ENCODE measurements at regions not wholly inside any gene's neighbourhood (a gene's known extent, or its start where the extent isn't known, plus 50 kb on each side); places are given as distances from the start of the nearest gene placed in this dataset.

- Histone ChIP-seq H3K9me3 (ENCODE audit: insufficient read depth, low read length) (no peaks in the 10 kb centered on the region), H4K20me1 (ENCODE audit: low read depth, low read length) (no peaks in the 10 kb centered on the region), H3F3A (ENCODE audit: insufficient read depth) (no peaks in the 10 kb centered on the region), H3K27me3 (ENCODE audit: low read length) (no peaks in the 10 kb centered on the region), H2AFZ (ENCODE audit: low read depth, low read length, severe bottlenecking) (no peak overlapping the region), H3K4me3 (ENCODE audit: insufficient read depth, low read length, poor library complexity, severe bottlenecking) (no peak overlapping the region), H3K4me2 (ENCODE audit: low read depth, low read length, poor library complexity, severe bottlenecking) (no peak overlapping the region), H3K9ac (ENCODE audit: low read length) (no peak overlapping the region), H3K9me2 (replicated peaks; ENCODE audit: insufficient read depth, low read length) (no peaks in the 10 kb centered on the region), H3K27ac (ENCODE audit: low read depth, low read length) (no peak overlapping the region), H3K36me3 (ENCODE audit: low read length) (no peaks in the 10 kb centered on the region), H3K79me2 (ENCODE audit: insufficient read depth, low read length) (no peaks in the 10 kb centered on the region)
- TF ChIP-seq CTCF (IDR thresholded peaks at IDR 0.05; ENCODE audit: insufficient read depth, low read length, poor library complexity, severe bottlenecking) (no peak), EZH2phosphoT487 (conservative IDR thresholded peaks at IDR 0.05; ENCODE audit: low read length) (no peak)
Measured at GRCh38 chr6:142510211-142510610, 208.4 kb downstream of the ADGRG6 start.

GRCh38 chr6:142518126-142518525 is 216.3 kb downstream of the ADGRG6 start:
- TF ChIP-seq EZH2phosphoT487 (conservative IDR thresholded peaks at IDR 0.05; ENCODE audit: low read length): no peak
- TF ChIP-seq CTCF (IDR thresholded peaks at IDR 0.05; ENCODE audit: insufficient read depth, low read length, poor library complexity, severe bottlenecking): no peak
- no peaks in the 10 kb centered on the region for H4K20me1 ChIP-seq (ENCODE audit: low read depth, low read length)
- H3K9me2 ChIP-seq (replicated peaks; ENCODE audit: insufficient read depth, low read length): no peaks in the 10 kb centered on the region
- no peak overlapping the region for H3K9ac ChIP-seq (ENCODE audit: low read length)
- H3K27me3 ChIP-seq (ENCODE audit: low read length): no peaks in the 10 kb centered on the region
- H3F3A ChIP-seq (ENCODE audit: insufficient read depth): no peaks in the 10 kb centered on the region
- H3K27ac ChIP-seq (ENCODE audit: low read depth, low read length): no peak overlapping the region
- H3K4me3 ChIP-seq (ENCODE audit: insufficient read depth, low read length, poor library complexity, severe bottlenecking): no peak overlapping the region
- no peaks in the 10 kb centered on the region for H3K36me3 ChIP-seq (ENCODE audit: low read length)
- H3K9me3 ChIP-seq (ENCODE audit: insufficient read depth, low read length): no peaks in the 10 kb centered on the region
- H3K4me2 ChIP-seq (ENCODE audit: low read depth, low read length, poor library complexity, severe bottlenecking): no peak overlapping the region
- H2AFZ ChIP-seq (ENCODE audit: low read depth, low read length, severe bottlenecking): no peak overlapping the region
- H3K79me2 ChIP-seq (ENCODE audit: insufficient read depth, low read length): no peaks in the 10 kb centered on the region

GRCh38 chr6:142518761-142519160 is 217.0 kb downstream of the ADGRG6 start:
- H3K4me2 ChIP-seq (ENCODE audit: low read depth, low read length, poor library complexity, severe bottlenecking): no peak overlapping the region
- H3K79me2 ChIP-seq (ENCODE audit: insufficient read depth, low read length): no peaks in the 10 kb centered on the region
- H3K36me3 ChIP-seq (ENCODE audit: low read length): no peaks in the 10 kb centered on the region
- no peaks in the 10 kb centered on the region for H3K9me2 ChIP-seq (replicated peaks; ENCODE audit: insufficient read depth, low read length)
- H3K9ac ChIP-seq (ENCODE audit: low read length): no peak overlapping the region
- no peak overlapping the region for H2AFZ ChIP-seq (ENCODE audit: low read depth, low read length, severe bottlenecking)
- no peak overlapping the region for H3K27ac ChIP-seq (ENCODE audit: low read depth, low read length)
- H3K4me3 ChIP-seq (ENCODE audit: insufficient read depth, low read length, poor library complexity, severe bottlenecking): no peak overlapping the region
- no peaks in the 10 kb centered on the region for H4K20me1 ChIP-seq (ENCODE audit: low read depth, low read length)
- TF ChIP-seq CTCF (IDR thresholded peaks at IDR 0.05; ENCODE audit: insufficient read depth, low read length, poor library complexity, severe bottlenecking): no peak
- no peak for TF ChIP-seq EZH2phosphoT487 (conservative IDR thresholded peaks at IDR 0.05; ENCODE audit: low read length)
- no peaks in the 10 kb centered on the region for H3K9me3 ChIP-seq (ENCODE audit: insufficient read depth, low read length)
- H3F3A ChIP-seq (ENCODE audit: insufficient read depth): no peaks in the 10 kb centered on the region
- H3K27me3 ChIP-seq (ENCODE audit: low read length): no peaks in the 10 kb centered on the region
